Activated CD8-positive, alpha-beta memory T cell treated with anti-CD3 and anti-CD28 coated beads, Interleukin-2, amount 10 ng/mL, durations not matched to agents 7 days and 5 days (primary cell): ENCODE measurements at regions not wholly inside any gene's neighbourhood (a gene's known extent, or its start where the extent isn't known, plus 50 kb on each side); places are given as distances from the start of the nearest gene placed in this dataset.
A peak's percentile ranks its signal among the peaks of the same experiment; 100 is the strongest.

Experiments
- ATAC-seq: fragments of 150-1000 bp; cut with Tn5 transposase; one replicate; pipeline ENCODE4 v1.10.0; 2021; ENCODE audit warnings: moderate library complexity
- CTCF ChIA-PET: fragments of 350-600 bp; sonication (Branson Sonifier 250); formaldehyde crosslinking; loops from one replicate; lab custom pipeline; 2021; ENCODE audit warnings: antibody characterized with exemption; lab: Charles Lee
- DNase-seq: peaks from one replicate; pipeline ENCODE4 v3.0.0-alpha.2; 2020
- H3K27ac Mint-ChIP-seq: one replicate; pipeline ENCODE4 v1.8.0; 2021; ENCODE audit warnings: mild to moderate bottlenecking, mixed read lengths
- H3K27me3 Mint-ChIP-seq: one replicate; pipeline ENCODE4 v1.8.0; 2021; ENCODE audit warnings: mixed read lengths
- H3K36me3 Mint-ChIP-seq: one replicate; pipeline ENCODE4 v1.8.0; 2021; ENCODE audit warnings: mild to moderate bottlenecking, mixed read lengths
- H3K4me1 Mint-ChIP-seq: one replicate; pipeline ENCODE4 v1.8.0; 2021; ENCODE audit warnings: mixed read lengths
- H3K4me3 Mint-ChIP-seq: one replicate; pipeline ENCODE4 v1.8.0; 2021; ENCODE audit warnings: mild to moderate bottlenecking, moderate library complexity, mixed read lengths
- H3K9me3 Mint-ChIP-seq: one replicate; pipeline ENCODE4 v1.8.0; 2022; ENCODE audit warnings: low read depth, mixed read lengths

- H3K9me3 Mint-ChIP-seq, result no peaks in the 10 kb centered on the region
- H3K4me3 Mint-ChIP-seq, result no peak overlapping the region
- H3K27ac Mint-ChIP-seq, result no peak overlapping the region
- H3K36me3 Mint-ChIP-seq, result no peaks in the 10 kb centered on the region
- DNase-seq (peak; percentile 64), ATAC-seq (peak; percentile 61)
- CTCF ChIA-PET, result interaction anchor here (1.0 kb wide), 3 partner anchors 11 to 24 kb away, joined by 3 to 5 read pairs (median 3); no protein-coding TSS in a partner anchor
- H3K4me1 Mint-ChIP-seq, result peaks cover 5% of the 10 kb centered on the region
- no peaks in the 10 kb centered on the region for H3K27me3 Mint-ChIP-seq
These were observed 133.7 kb downstream of the AEBP2 start for GRCh38 chr12:19572920-19573558.

- Mint-ChIP-seq H3K27ac (no peak overlapping the region), H3K27me3 (no peaks in the 10 kb centered on the region), H3K9me3 (no peaks in the 10 kb centered on the region), H3K36me3 (peaks cover 2% of the 10 kb centered on the region), H3K4me1 (peaks cover 5% of the 10 kb centered on the region), H3K4me3 (no peak overlapping the region)
- DNase-seq, result no peak
- ATAC-seq, result no peak
- CTCF ChIA-PET, result interaction anchor here (1.0 kb wide), 1 partner anchor 23 kb away, joined by 5 read pairs; no protein-coding TSS in a partner anchor
These were observed 134.6 kb downstream of the AEBP2 start for GRCh38 chr12:19573866-19574265.

- no peak for DNase-seq
- Mint-ChIP-seq H3K9me3 (no peaks in the 10 kb centered on the region), H3K4me1 (peaks cover 5% of the 10 kb centered on the region), H3K36me3 (peaks cover 4% of the 10 kb centered on the region), H3K27me3 (no peaks in the 10 kb centered on the region), H3K27ac (no peak overlapping the region), H3K4me3 (no peak overlapping the region)
- CTCF ChIA-PET, result no interaction called here
- ATAC-seq, result no peak
These were observed 135.3 kb downstream of the AEBP2 start for GRCh38 chr12:19574601-19575000.

- peaks cover 4% of the 10 kb centered on the region for H3K9me3 Mint-ChIP-seq
- no peak overlapping the region for H3K27ac Mint-ChIP-seq
- H3K4me1 Mint-ChIP-seq, result peaks cover 5% of the 10 kb centered on the region
- H3K27me3 Mint-ChIP-seq, result no peaks in the 10 kb centered on the region
- H3K36me3 Mint-ChIP-seq, result peaks cover 4% of the 10 kb centered on the region
- CTCF ChIA-PET, result no interaction called here
- ATAC-seq, result no peak
- no peak overlapping the region for H3K4me3 Mint-ChIP-seq
- DNase-seq, result no peak
These were observed 136.3 kb downstream of the AEBP2 start for GRCh38 chr12:19575337-19576243.

GRCh38 chr12:19576506-19577280 is 137.4 kb downstream of the AEBP2 start:
- DNase-seq, result no peak
- CTCF ChIA-PET, result interaction anchor here (1.2 kb wide), 1 partner anchor 11 kb away, joined by 3 read pairs; no protein-coding TSS in a partner anchor
- no peak for ATAC-seq
- Mint-ChIP-seq H3K27ac (no peak overlapping the region), H3K4me1 (peaks cover 5% of the 10 kb centered on the region), H3K9me3 (peaks cover 4% of the 10 kb centered on the region), H3K27me3 (no peaks in the 10 kb centered on the region), H3K36me3 (peaks cover 6% of the 10 kb centered on the region), H3K4me3 (no peak overlapping the region)

- Mint-ChIP-seq H3K27ac (no peak overlapping the region), H3K9me3 (peaks cover 6% of the 10 kb centered on the region), H3K36me3 (peaks cover 7% of the 10 kb centered on the region), H3K4me3 (no peak overlapping the region), H3K27me3 (no peaks in the 10 kb centered on the region), H3K4me1 (peaks cover 5% of the 10 kb centered on the region)
- no peak for ATAC-seq
- DNase-seq, result no peak
- CTCF ChIA-PET, result interaction anchor here (1.2 kb wide), 1 partner anchor 11 kb away, joined by 3 read pairs; no protein-coding TSS in a partner anchor
These were observed 137.9 kb downstream of the AEBP2 start for GRCh38 chr12:19577281-19577530.

GRCh38 chr12:19584732-19585131 is 145.4 kb downstream of the AEBP2 start:
- H3K27ac Mint-ChIP-seq, result no peak overlapping the region
- CTCF ChIA-PET, result no interaction called here
- ATAC-seq (no peak), DNase-seq (no peak)
- no peaks in the 10 kb centered on the region for H3K27me3 Mint-ChIP-seq
- no peak overlapping the region for H3K4me3 Mint-ChIP-seq
- peaks cover 21% of the 10 kb centered on the region for H3K36me3 Mint-ChIP-seq
- no peaks in the 10 kb centered on the region for H3K4me1 Mint-ChIP-seq
- peaks cover 21% of the 10 kb centered on the region for H3K9me3 Mint-ChIP-seq

GRCh38 chr12:19588951-19589350 is 149.7 kb downstream of the AEBP2 start:
- CTCF ChIA-PET, result interaction anchor here (1.3 kb wide), 1 partner anchor 15 kb away, joined by 3 read pairs; no protein-coding TSS in a partner anchor
- H3K36me3 Mint-ChIP-seq, result peaks cover 9% of the 10 kb centered on the region
- H3K27me3 Mint-ChIP-seq, result no peaks in the 10 kb centered on the region
- no peak for DNase-seq
- H3K4me1 Mint-ChIP-seq, result no peaks in the 10 kb centered on the region
- peaks cover 7% of the 10 kb centered on the region for H3K9me3 Mint-ChIP-seq
- H3K4me3 Mint-ChIP-seq, result no peak overlapping the region
- ATAC-seq, result no peak
- H3K27ac Mint-ChIP-seq, result no peak overlapping the region

- Mint-ChIP-seq H3K4me3 (no peak overlapping the region), H3K36me3 (no peaks in the 10 kb centered on the region), H3K27ac (no peak overlapping the region), H3K4me1 (no peaks in the 10 kb centered on the region), H3K27me3 (no peaks in the 10 kb centered on the region), H3K9me3 (no peaks in the 10 kb centered on the region)
- CTCF ChIA-PET, result no interaction called here
- ATAC-seq (no peak), DNase-seq (no peak)
These were observed 152.7 kb downstream of the AEBP2 start for GRCh38 chr12:19591951-19592350.

- H3K4me1 Mint-ChIP-seq, result no peaks in the 10 kb centered on the region
- CTCF ChIA-PET, result interaction anchor here (0.6 to 1.9 kb wide), 2 partner anchors 23 to 50 kb away, joined by 5 read pairs; no protein-coding TSS in a partner anchor
- H3K9me3 Mint-ChIP-seq, result no peaks in the 10 kb centered on the region
These were observed 157.3 kb downstream of the AEBP2 start for GRCh38 chr12:19596434-19597166.

GRCh38 chr12:19597167-19598026 is 158.1 kb downstream of the AEBP2 start:
- ATAC-seq, result no peak
- H3K27ac Mint-ChIP-seq, result no peak overlapping the region
- H3K27me3 Mint-ChIP-seq, result no peaks in the 10 kb centered on the region

More at GRCh38 chr12:19596434-19597166, 157.3 kb downstream of the AEBP2 start:
- Mint-ChIP-seq H3K36me3 (no peaks in the 10 kb centered on the region), H3K4me3 (no peak overlapping the region), H3K27me3 (no peaks in the 10 kb centered on the region), H3K27ac (no peak overlapping the region)
- ATAC-seq, result no peak
- no peak for DNase-seq

GRCh38 chr12:19605720-19606119 is 166.4 kb downstream of the AEBP2 start:
- Mint-ChIP-seq H3K27ac (no peak overlapping the region), H3K4me3 (no peak overlapping the region), H3K4me1 (no peaks in the 10 kb centered on the region), H3K27me3 (no peaks in the 10 kb centered on the region), H3K36me3 (no peaks in the 10 kb centered on the region), H3K9me3 (peaks cover 8% of the 10 kb centered on the region)
- DNase-seq, result no peak
- ATAC-seq, result no peak
- CTCF ChIA-PET, result no interaction called here

More at GRCh38 chr12:19597167-19598026, 158.1 kb downstream of the AEBP2 start:
- no peaks in the 10 kb centered on the region for H3K4me1 Mint-ChIP-seq
- CTCF ChIA-PET, result interaction anchor here (0.6 to 1.9 kb wide), 2 partner anchors 24 to 50 kb away, joined by 5 read pairs; no protein-coding TSS in a partner anchor
- H3K9me3 Mint-ChIP-seq, result no peaks in the 10 kb centered on the region
- no peak overlapping the region for H3K4me3 Mint-ChIP-seq
- no peaks in the 10 kb centered on the region for H3K36me3 Mint-ChIP-seq
- no peak for DNase-seq
